HEK293 (cell line): ENCODE measurements at regions not wholly inside any gene's neighbourhood (a gene's known extent, or its start where the extent isn't known, plus 50 kb on each side); places are given as distances from the start of the nearest gene placed in this dataset.

Experiments
- CTCF ChIA-PET: fragments of 350-600 bp; formaldehyde crosslinking; extraction: SDS; loops from one replicate; lab custom pipeline; 2021; ENCODE audit warnings: antibody characterized with exemption; lab: Yijun Ruan, JAX
- POLR2A ChIA-PET: fragments of 300-600 bp; formaldehyde crosslinking; extraction: SDS; loops from one replicate; lab custom pipeline; 2020; ENCODE audit warnings: antibody characterized with exemption, inconsistent platforms; lab: Yijun Ruan, JAX
- H3K27ac ChIP-seq: fragments of 200-500 bp; sonication (Bioruptor generic); 2 replicates; pipeline ENCODE4 v1.5.1; 2014; ENCODE audit warnings: low read depth, low read length, control low read depth, inconsistent platforms; ENCODE audit errors: extremely low read depth
- H3K36me3 ChIP-seq, 2 experiments: fragments of 200-500 bp in 1 of 2; sonication (Bioruptor generic) in 1 of 2; 1 replicate in 1 of 2; 2 replicates in 1 of 2; pipeline ENCODE4 v1.5.1; 2014 to 2017; ENCODE audit warnings: inconsistent platforms in 2 of 2, low read length in 2 of 2; ENCODE audit not compliant: control insufficient read depth in 2 of 2, insufficient read depth in 1 of 2
- H3K4me1 ChIP-seq: fragments of 200-500 bp; sonication (Bioruptor generic); 2 replicates; pipeline ENCODE4 v1.5.1; 2014; ENCODE audit warnings: mild to moderate bottlenecking, low read length, inconsistent platforms; ENCODE audit not compliant: control insufficient read depth, insufficient read depth
- H3K4me3 ChIP-seq: 2 replicates; pipeline ENCODE4 v1.5.1; 2011; ENCODE audit warnings: low read depth, mild to moderate bottlenecking, control low read depth, low read length, moderate library complexity
- H3K9me3 ChIP-seq: fragments of 200-500 bp; sonication (Bioruptor generic); 2 replicates; pipeline ENCODE4 v1.5.1; 2014; ENCODE audit warnings: low read depth, low read length, inconsistent platforms; ENCODE audit not compliant: control insufficient read depth, insufficient read depth
- BCL11B ChIP-seq: fragments of 450-650 bp; formaldehyde crosslinking; IDR thresholded peaks from 2 replicates; pipeline ENCODE4 v1.5.1; 2016; ENCODE audit warnings: low read depth, missing biosample characterization, missing genetic modification characterization
- CTCF ChIP-seq: fragments of 450-650 bp; formaldehyde crosslinking; IDR thresholded peaks from 2 replicates; pipeline ENCODE4 v1.5.1; 2016; ENCODE audit warnings: missing biosample characterization, missing genetic modification characterization
- KLF1 ChIP-seq: fragments of 450-650 bp; formaldehyde crosslinking; IDR thresholded peaks from 2 replicates; pipeline ENCODE4 v1.5.1; 2016; ENCODE audit warnings: missing biosample characterization, missing genetic modification characterization
- KLF7 ChIP-seq: fragments of 450-650 bp; formaldehyde crosslinking; IDR thresholded peaks from 2 replicates; pipeline ENCODE4 v1.5.1; 2016; ENCODE audit warnings: missing biosample characterization, missing genetic modification characterization, borderline replicate concordance
- YY1 ChIP-seq: fragments of 450-650 bp; formaldehyde crosslinking; IDR thresholded peaks from 2 replicates; pipeline ENCODE4 v1.5.1; 2018; ENCODE audit warnings: missing biosample characterization, missing genetic modification characterization
- ZEB2 ChIP-seq: fragments of 450-650 bp; formaldehyde crosslinking; IDR thresholded peaks from 2 replicates; pipeline ENCODE4 v1.5.1; 2016; ENCODE audit warnings: missing biosample characterization, missing genetic modification characterization
- ZFHX2 ChIP-seq: fragments of 450-650 bp; formaldehyde crosslinking; conservative IDR thresholded peaks from 2 replicates; pipeline ENCODE4 v1.5.1; 2016; ENCODE audit warnings: missing biosample characterization, missing genetic modification characterization
- ZNF132 ChIP-seq: fragments of 450-650 bp; formaldehyde crosslinking; IDR thresholded peaks from 2 replicates; pipeline ENCODE4 v1.5.1; 2017; ENCODE audit warnings: missing biosample characterization, missing genetic modification characterization, borderline replicate concordance
- ZNF138 ChIP-seq: fragments of 450-650 bp; formaldehyde crosslinking; IDR thresholded peaks from 2 replicates; pipeline ENCODE4 v1.5.1; 2016; ENCODE audit warnings: missing biosample characterization, missing genetic modification characterization, borderline replicate concordance
- ZNF214 ChIP-seq: fragments of 450-650 bp; formaldehyde crosslinking; IDR thresholded peaks from 2 replicates; pipeline ENCODE4 v1.5.1; 2017; ENCODE audit warnings: missing biosample characterization, mild to moderate bottlenecking, missing genetic modification characterization, borderline replicate concordance
- ZNF274 ChIP-seq, 2 experiments: fragments of 200-500 bp in 1 of 2; fragments of 450-650 bp in 1 of 2; sonication (Bioruptor generic) in 1 of 2; formaldehyde crosslinking in 1 of 2; IDR thresholded peaks; 2 replicates each; pipeline versions ENCODE4 v1.5.1 to v1.6.1; 2014 to 2016; ENCODE audit warnings: borderline replicate concordance in 1 of 2, inconsistent platforms in 1 of 2, low read length in 1 of 2, missing biosample characterization in 1 of 2, missing genetic modification characterization in 1 of 2
- ZNF302 ChIP-seq: fragments of 450-650 bp; formaldehyde crosslinking; IDR thresholded peaks from 2 replicates; pipeline ENCODE4 v1.5.1; 2016; ENCODE audit warnings: missing biosample characterization, missing genetic modification characterization, low read depth
- ZNF391 ChIP-seq: fragments of 450-650 bp; formaldehyde crosslinking; IDR thresholded peaks from 2 replicates; pipeline ENCODE4 v1.5.1; 2016; ENCODE audit warnings: low read depth, missing biosample characterization, missing genetic modification characterization, borderline replicate concordance
- ZNF394 ChIP-seq: fragments of 450-650 bp; formaldehyde crosslinking; IDR thresholded peaks from 2 replicates; pipeline ENCODE4 v1.5.1; 2016; ENCODE audit warnings: missing biosample characterization, missing genetic modification characterization, mild to moderate bottlenecking, moderate library complexity, borderline replicate concordance
- ZNF398 ChIP-seq: fragments of 450-650 bp; formaldehyde crosslinking; IDR thresholded peaks from 2 replicates; pipeline ENCODE4 v1.5.1; 2017; ENCODE audit warnings: missing biosample characterization, missing genetic modification characterization
- ZNF449 ChIP-seq: fragments of 450-650 bp; formaldehyde crosslinking; IDR thresholded peaks from 2 replicates; pipeline ENCODE4 v1.5.1; 2017; ENCODE audit warnings: missing biosample characterization, mild to moderate bottlenecking, missing genetic modification characterization, moderate library complexity
- ZNF510 ChIP-seq: fragments of 450-650 bp; formaldehyde crosslinking; IDR thresholded peaks from 2 replicates; pipeline ENCODE4 v1.5.1; 2018; ENCODE audit warnings: mild to moderate bottlenecking, missing genetic modification characterization, missing biosample characterization; ENCODE audit not compliant: insufficient replicate concordance
- ZNF513 ChIP-seq: fragments of 450-650 bp; IDR thresholded peaks from 2 replicates; pipeline ENCODE4 v1.5.1; 2018; ENCODE audit warnings: missing biosample characterization, missing genetic modification characterization
- ZNF626 ChIP-seq: fragments of 450-650 bp; sonication (Bioruptor Pico); formaldehyde crosslinking; IDR thresholded peaks from 2 replicates; pipeline ENCODE4 v1.5.1; 2018; ENCODE audit warnings: missing biosample characterization, missing genetic modification characterization, inconsistent platforms
- ZNF629 ChIP-seq: fragments of 450-650 bp; formaldehyde crosslinking; IDR thresholded peaks from 2 replicates; pipeline ENCODE4 v1.5.1; 2017; ENCODE audit warnings: missing biosample characterization, missing genetic modification characterization
- ZNF639 ChIP-seq: fragments of 450-650 bp; formaldehyde crosslinking; IDR thresholded peaks from 2 replicates; pipeline ENCODE4 v1.5.1; 2016; ENCODE audit warnings: missing biosample characterization, missing genetic modification characterization
- ZNF747 ChIP-seq: fragments of 450-650 bp; formaldehyde crosslinking; IDR thresholded peaks from 2 replicates; pipeline ENCODE4 v1.5.1; 2016; ENCODE audit warnings: missing biosample characterization, missing genetic modification characterization
- ZNF792 ChIP-seq: fragments of 450-650 bp; formaldehyde crosslinking; IDR thresholded peaks from 2 replicates; pipeline ENCODE4 v1.5.1; 2016; ENCODE audit warnings: missing biosample characterization, missing genetic modification characterization
- ZSCAN30 ChIP-seq: fragments of 450-650 bp; IDR thresholded peaks from 2 replicates; pipeline ENCODE4 v1.5.1; 2018; ENCODE audit warnings: missing biosample characterization, mild to moderate bottlenecking, missing genetic modification characterization, moderate library complexity

GRCh38 chr13:33493672-33494365, 208.3 kb upstream of the STARD13 start:
- TF ChIP-seq ZEB2 (tag by site-specific recombination) = no peak
- no peak for TF ChIP-seq ZSCAN30 (tag by site-specific recombination)
- no peak for TF ChIP-seq ZNF747 (tag by site-specific recombination)
- no peak for TF ChIP-seq ZFHX2 (tag by site-specific recombination)
- no peak for TF ChIP-seq ZNF138 (tag by site-specific recombination)
- no peak for TF ChIP-seq KLF7 (tag by site-specific recombination)
- no peak for TF ChIP-seq ZNF391
- TF ChIP-seq ZNF394 (tag by site-specific recombination) = no peak
- TF ChIP-seq ZNF629 (tag by site-specific recombination) = no peak
- TF ChIP-seq BCL11B = no peak
- no peak for TF ChIP-seq ZNF510 (tag by site-specific recombination)
- no peak for TF ChIP-seq KLF1 (tag by site-specific recombination)
- TF ChIP-seq ZNF214 (tag by site-specific recombination) = no peak
- TF ChIP-seq ZNF132 (tag by site-specific recombination) = no peak
- TF ChIP-seq ZNF639 (tag by site-specific recombination) = no peak
- TF ChIP-seq ZNF302 (tag by site-specific recombination) = no peak
- no peak for TF ChIP-seq CTCF (tag by site-specific recombination)
- ChIA-PET POLR2A (no interaction called here), CTCF (no interaction called here)
- Histone ChIP-seq H3K27ac (no peak overlapping the region), H3K9me3 (no peaks in the 10 kb centered on the region), H3K4me1 (no peaks in the 10 kb centered on the region), H3K36me3 (no peaks in the 10 kb centered on the region), H3K4me3 (no peak overlapping the region)

GRCh38 chr13:33494596-33495204, 209.1 kb upstream of the STARD13 start:
- no peaks in the 10 kb centered on the region for H3K36me3 ChIP-seq
- POLR2A ChIA-PET = no interaction called here
- no peaks in the 10 kb centered on the region for H3K9me3 ChIP-seq
- no peaks in the 10 kb centered on the region for H3K4me1 ChIP-seq
- H3K27ac ChIP-seq = no peak overlapping the region
- CTCF ChIA-PET = interaction anchor here (1.0 kb wide), 1 partner anchor 229 kb away, joined by 4 read pairs; no protein-coding TSS in a partner anchor
- H3K4me3 ChIP-seq = no peak overlapping the region
- no peak for TF ChIP-seq YY1 (tag by site-specific recombination)
- TF ChIP-seq ZNF398 (tag by site-specific recombination) = no peak
- no peak for TF ChIP-seq ZNF626 (tag by site-specific recombination)
- TF ChIP-seq ZNF792 = no peak
- no peak for TF ChIP-seq ZNF214 (tag by site-specific recombination)
- no peak for TF ChIP-seq ZSCAN30 (tag by site-specific recombination)
- no peak for TF ChIP-seq ZNF513 (tag by site-specific recombination)
- no peak for TF ChIP-seq ZNF274 (IDR thresholded peaks at IDR 0.05; ENCODE audit: low read length)
- TF ChIP-seq ZNF274 (tag by site-specific recombination; IDR thresholded peaks at IDR 0.05; ENCODE audit: borderline replicate concordance) = no peak
- no peak for TF ChIP-seq ZNF449 (tag by site-specific recombination)
